Adrenal gland (tissue), 5 donors: ENCODE measurements at regions not wholly inside any gene's neighbourhood (a gene's known extent, or its start where the extent isn't known, plus 50 kb on each side); places are given as distances from the start of the nearest gene placed in this dataset.

ENCODE experiments used
- CTCF ChIP-seq, 6 experiments: fragments of 450-650 bp in 4 of 6; fragments of 200-600 bp in 2 of 6; sonication (generic) in 1 of 6; IDR thresholded peaks; 1 replicate in 5 of 6; 2 replicates in 1 of 6; pipeline versions ENCODE4 v1.5.1 to v1.8.0; 2016 to 2021; ENCODE audit warnings: antibody characterized with exemption in 6 of 6, mild to moderate bottlenecking in 2 of 6, moderate library complexity in 1 of 6
- POLR2A ChIP-seq, 2 donors: fragments of 450-650 bp; IDR thresholded peaks; one replicate each; pipeline ENCODE4 v1.6.1; 2017; ENCODE audit warnings: antibody characterized with exemption in 2 of 2, mild to moderate bottlenecking in 2 of 2, moderate library complexity in 1 of 2
- donor health status: DM: no; HTN: no; CAD: no.

- TF ChIP-seq CTCF (IDR thresholded peaks at IDR 0.05) (no peak), POLR2A (IDR thresholded peaks at IDR 0.05) (no peak)
Observed at GRCh38 chr1:198841477-198841876, 202.6 kb downstream of the PTPRC start.
